Superior temporal gyrus (tissue), 1 donor: ENCODE measurements at regions not wholly inside any gene's neighbourhood (a gene's known extent, or its start where the extent isn't known, plus 50 kb on each side); places are given as distances from the start of the nearest gene placed in this dataset.

ENCODE experiments used
- DNase-seq: peaks from one replicate; pipeline ENCODE4 v3.0.0-alpha.2; 2016; ENCODE audit errors: extremely low spot score

GRCh38 chr6:168883410-168884049 is 370.1 kb downstream of the THBS2 start:
- DNase-seq: no peak

GRCh38 chr6:168880271-168880670 is 373.4 kb downstream of the THBS2 start:
- DNase-seq: no peak

DNA sequence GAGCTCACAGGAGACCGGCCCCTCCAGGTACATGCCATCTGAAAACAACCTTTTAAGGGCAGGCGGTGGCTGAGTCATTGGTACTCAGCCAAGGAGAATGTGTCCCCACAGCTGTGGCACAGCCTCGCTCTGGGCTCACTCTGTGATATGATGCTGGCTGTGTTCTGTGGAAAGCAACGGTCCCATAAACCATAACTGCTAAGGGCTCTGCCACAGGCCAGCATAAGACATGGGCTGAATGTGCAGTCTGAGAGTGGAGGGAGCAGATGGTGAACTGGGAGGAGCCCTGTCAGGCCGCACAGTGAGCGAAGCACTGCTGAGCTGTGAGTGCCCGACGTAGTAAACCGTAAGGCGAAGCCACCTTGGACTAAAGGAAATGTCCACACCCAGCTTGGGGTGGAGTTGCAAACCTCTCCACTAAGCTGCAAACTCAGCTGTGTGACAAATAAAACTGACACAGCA is 375.8 kb downstream of the THBS2 start:
- peak; percentile 33 for DNase-seq

DNA sequence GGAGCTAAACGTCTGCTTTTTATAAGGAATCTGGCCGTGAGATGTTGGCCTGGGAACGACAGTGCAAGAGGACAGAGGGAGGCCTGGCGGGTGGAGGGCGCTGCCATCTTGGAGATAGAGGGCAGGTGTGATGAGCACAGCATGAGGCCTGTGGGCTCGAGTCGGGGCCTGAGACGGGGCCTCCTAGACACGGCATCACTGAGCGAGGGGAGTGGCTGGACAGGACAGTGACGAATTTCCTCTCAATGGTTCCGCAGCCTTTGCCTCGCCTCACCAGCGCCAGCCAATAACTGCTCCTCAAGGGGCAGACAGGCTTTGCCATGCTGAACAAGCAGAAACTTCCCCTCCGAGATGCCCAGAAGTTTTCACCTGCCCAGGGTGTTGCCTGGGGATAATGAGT is 376.7 kb downstream of the THBS2 start:
- DNase-seq: no peak

DNA sequence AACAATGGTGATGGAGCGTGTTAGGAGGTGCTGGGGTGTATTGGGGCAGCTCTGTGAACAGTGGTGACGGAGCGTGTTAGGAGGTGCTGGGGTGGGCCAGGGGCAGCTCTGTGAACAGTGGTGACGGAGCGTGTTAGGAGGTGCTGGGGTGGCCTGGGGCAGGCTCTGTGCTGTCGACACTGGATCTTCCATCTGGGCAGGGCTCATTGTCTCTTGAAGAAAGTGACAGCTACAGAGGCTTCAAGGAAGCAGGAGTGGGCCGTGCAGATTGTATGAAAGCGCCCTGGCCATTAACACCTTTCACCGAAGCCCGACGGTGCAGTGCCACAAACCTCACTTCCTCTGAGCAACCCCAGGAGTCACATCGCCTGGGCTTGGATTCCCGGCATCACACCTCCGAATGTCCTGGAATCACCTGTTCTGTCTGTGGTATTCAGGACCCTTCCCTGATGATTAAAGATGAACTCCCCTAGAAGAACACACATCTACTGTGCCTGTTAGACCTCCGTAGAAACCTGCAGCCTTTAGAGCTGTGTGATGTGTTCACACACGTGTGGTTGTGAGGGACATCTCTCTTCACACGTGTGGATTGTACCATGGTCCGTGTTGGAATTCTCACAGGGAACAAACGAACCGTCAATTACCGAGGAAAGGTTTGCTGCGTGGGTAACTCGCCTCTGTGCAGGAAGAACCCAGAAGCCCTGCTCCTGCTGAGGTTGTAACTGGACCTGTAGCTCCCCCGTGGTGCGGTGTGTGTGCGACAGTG is 377.7 kb downstream of the THBS2 start:
- no peak for DNase-seq

DNA sequence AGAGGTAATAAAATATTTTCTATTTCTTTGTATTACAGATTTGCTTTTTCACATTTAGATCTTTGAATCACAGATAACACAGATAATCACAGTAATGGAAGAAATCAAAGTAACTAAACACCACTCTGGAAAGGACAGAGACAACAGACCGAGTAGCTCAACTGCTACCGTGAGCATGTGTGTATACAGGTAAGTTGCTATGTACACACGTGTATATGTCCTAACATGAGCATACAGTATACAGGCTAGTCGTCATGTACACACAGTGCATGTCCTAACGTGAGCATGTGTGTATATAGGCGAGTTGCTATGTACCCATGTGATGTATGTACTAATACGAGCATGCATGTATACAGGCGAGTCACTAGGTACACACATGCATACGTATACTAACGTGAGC is 379.0 kb downstream of the THBS2 start:
- DNase-seq: no peak

DNA sequence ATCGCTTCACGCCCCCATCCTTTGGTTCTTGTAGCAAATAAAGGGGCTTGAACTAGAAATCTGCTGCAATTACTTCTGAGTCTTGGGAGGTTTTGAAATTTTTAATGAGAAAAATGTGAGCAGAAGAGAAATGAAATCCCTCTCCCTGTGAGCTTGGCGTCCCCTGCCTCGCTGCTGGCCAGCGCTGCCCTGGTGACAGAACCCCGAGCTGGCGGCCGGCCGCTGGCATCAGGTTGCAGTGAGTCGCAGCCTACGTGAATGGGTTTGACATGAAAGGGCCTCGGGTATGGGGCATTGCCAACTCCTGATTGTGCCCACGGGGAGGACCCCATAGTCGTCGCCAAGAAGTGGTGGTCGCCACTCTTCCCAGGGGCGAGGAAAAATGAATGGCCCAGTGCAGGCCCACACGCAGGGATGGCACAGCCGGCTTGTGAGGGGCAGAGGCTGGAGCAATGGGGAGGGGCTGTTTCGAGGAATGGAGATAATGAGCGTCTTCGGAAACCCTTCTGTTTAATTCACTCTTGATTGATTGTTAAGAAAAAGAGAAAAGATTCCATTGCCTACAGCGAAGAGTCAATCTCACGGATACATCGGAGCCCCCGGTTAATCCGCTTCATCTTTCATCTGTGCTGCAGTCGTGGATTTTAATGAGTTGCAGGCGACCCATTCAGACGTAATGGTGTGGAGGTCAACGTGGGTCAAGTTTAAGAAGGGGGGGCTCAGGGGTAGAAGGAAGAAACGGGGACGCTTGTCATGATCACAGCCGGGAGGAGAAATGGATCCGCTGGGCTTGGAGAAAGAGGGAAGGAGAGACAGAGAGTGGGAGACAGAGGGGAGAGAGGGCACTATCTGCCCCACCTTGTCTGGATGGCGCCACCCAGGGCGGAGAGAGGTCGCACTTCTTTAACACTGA is 380.1 kb downstream of the THBS2 start:
- no peak for DNase-seq

- DNase-seq: no peak
Measured at GRCh38 chr6:168871642-168872315, 381.9 kb downstream of the THBS2 start.

DNA sequence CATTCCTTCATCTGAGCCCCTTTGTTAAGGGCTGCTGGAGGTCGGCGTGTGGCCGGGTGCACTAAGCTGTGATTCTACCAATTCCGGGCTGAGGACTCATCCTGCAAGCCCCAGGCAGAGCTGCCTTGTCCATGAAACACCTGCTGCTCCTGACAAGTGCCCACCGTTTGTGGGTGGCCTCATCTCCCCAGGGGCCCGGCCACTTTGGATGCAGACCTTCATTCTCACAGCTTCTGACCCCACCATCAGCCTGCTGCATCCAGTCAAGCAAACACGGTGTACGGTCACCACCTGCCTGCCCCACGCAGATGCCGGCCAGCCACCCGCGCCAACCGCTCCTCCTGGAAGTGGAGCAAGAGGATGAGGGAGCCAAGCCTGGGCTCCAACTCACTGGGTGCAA is 382.7 kb downstream of the THBS2 start:
- no peak for DNase-seq

DNA sequence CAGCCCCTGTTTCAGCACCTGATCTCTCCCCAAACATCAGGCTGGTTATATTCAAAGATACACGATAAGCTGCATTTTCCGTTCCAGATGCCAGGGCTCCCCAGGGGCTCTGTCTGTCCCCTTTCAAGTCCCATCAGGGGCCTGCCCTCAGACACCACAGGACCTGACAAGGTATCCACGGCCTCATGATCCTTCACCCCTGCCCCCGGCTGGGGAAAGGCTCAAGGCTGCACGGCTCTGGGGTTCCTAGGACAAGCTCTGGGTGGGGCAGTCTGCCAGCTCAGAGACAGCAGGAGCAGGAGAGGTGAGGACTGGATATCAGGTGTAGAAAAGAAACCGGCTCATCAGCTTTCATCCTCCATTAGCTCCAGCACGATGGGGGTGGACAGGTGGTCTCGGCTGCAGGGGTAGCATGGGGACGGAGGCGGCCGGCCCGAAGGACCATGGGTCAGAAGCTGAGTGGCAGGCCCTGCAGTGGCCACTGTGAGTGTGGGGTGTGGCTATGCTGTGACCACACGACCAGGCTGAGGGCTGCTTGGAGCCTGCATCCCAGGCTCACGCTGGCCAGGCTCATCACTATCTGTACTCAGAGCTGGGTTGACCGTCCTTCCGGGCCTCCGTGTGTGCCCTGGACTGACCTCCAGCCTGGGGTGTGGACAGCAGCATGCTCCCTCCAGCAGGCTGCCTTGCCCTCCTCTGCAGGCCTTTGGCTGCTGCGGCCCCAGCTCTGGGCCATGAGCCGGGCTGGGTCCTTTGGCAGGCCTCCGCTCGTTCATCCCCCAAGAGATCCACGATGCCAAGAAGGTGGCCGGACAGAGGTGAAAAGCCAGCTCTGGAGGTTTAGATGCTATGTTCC is 386.2 kb downstream of the THBS2 start:
- DNase-seq: no peak

- no peak for DNase-seq
Measured at GRCh38 chr6:168866534-168866933, 387.1 kb downstream of the THBS2 start.

GRCh38 chr6:168865522-168865921 is 388.1 kb downstream of the THBS2 start:
- DNase-seq: no peak

DNA sequence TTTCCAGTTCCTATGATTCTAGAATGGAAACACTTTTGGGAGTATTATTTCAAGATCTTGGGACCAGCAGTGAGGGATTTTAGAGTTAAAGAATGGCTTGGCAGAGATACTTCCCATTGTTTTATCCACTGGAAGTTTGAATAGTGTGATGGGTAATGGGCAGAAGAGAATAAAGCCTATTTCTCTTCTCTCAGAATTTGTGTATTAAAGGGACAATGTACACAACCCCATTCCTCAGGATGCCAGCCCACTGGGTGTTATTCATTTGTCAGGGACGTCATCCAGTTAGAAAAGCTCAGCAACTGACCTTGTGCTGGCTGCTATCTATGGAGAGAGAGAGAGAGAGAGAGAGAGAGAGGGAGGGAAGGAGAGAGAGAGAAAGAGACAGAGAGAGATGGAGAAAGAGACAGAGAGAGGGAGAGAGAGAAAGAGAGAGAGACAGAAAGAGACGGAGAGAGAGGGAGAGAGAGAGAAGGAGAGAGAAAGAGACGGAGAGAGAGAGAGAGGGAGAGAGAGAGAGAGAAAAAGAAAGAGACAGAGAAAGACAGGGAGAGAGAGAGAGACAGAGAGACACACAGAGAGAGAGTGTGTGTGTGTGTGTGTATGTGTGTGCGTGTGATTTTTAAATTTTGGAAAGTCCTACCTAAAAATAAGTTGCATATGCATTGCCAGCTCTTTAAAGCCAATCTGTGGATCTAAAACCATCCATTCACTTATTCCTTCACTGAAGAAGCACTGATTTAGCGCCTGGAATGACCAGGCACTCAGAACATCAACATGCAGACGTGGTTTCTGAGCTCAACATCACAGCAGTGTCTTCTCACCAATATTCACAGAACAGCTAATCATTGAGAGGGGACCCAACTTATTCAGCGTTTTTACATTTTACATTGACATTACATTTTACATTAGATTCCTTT is 388.8 kb downstream of the THBS2 start:
- DNase-seq: peak; percentile 88

- peak; percentile 45 for DNase-seq
Measured at GRCh38 chr6:168863467-168863866, 390.2 kb downstream of the THBS2 start.

DNA sequence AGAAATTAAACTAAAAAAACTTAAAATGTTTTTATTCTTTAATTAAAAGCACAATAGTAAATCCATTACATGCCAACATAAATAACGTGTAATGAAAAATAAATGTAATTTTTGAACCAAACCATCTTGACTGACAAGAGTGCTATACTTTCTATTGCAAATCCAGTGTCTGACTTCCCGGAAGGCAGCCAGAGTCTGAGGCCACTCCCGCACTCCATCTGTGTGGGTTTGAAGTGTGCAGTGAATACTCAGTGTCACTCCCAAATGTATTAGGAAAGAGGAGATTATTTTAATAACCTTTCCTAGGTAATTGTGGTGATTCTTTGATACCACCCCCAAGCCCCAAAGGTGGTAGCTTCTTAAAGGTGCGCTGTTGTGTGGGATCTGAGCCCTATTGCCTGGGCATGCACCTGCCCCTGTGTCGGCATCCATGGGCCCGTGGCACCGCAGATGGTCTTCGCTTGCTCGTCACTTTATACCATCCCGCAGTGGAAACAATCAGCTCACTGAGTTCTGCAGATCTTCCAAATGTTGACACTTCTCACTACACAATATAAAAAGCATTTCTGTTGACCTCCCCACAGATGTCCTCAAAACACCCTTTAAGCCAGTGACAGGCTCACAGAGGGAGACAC is 391.2 kb downstream of the THBS2 start:
- DNase-seq: no peak

DNA sequence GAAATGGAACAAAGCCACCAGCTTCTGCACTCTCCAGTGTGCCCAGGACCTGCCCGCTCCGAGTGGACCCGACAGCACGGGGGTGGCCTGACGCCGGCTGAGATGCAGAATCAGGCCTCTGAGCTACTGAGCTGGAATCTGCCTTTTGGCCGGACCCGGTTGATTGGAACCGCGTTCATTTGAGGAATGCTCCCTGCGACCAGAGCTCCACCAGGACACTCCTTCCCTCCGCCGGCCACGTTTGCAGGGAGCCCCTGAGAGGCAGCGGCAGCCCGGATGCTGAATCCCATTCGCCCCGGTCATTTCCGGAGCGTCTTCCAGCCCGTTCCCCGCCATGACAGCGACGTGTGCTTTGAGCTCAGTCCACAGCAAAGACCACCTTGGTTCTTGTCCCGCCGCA is 392.7 kb downstream of the THBS2 start:
- DNase-seq: no peak

DNA sequence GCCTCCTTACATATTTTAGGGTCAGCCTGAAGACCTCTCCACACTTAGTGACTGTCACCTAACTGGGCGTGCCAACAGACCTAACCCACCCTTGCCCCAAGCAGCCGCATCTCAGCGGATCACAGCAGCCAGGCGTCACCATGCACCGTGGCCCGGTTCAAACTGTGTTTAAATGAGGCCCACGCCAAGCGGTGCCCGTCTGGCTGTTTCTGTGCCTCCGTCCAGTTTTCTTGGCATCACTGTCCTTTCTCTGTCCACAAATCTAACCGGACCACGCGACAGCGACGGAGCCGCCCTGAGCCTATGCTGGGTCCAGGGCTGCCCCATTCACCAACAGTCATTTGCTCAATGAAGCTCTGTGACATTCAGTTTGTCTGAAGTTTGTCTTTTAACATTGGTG is 393.3 kb downstream of the THBS2 start:
- no peak for DNase-seq

DNA sequence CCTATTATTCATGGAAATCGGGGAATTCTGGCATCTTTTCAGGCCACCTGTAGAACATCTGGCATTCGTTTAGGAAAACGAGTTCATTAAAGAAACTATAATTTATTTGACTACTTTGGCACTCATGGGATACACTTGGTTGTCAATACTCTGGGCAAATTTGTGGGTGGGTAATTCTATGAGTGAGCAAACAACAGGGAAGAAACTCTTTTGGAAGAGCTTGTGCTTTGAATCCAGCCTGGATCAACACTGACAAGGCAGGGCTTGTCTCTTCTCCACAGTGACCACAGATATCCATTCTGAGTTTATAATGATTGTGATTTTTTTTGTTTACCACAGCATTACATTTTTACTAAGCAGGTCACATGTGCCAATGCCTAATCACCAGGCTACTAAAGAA is 394.7 kb downstream of the THBS2 start:
- no peak for DNase-seq

DNA sequence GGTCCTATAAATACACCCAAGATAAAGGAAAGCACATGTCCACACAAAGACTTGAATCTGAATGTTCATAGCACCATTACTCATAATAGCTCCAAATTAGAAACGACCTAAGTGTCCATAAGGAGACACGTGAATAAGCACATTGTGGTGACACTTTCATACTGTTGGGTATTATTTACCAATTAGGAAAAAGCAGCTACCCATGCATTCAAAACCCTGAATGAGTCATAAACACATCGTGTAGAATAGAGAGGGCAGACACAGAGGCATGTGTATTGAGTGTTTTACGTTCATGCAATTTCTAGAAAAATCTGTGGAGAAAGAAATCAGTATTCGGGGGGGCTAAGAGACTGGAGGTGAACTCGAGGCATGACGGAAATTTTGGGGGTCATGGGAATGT is 396.7 kb downstream of the THBS2 start:
- DNase-seq: no peak
